NCI-H1694 (cell line): ENCODE measurements at regions not wholly inside any gene's neighbourhood (a gene's known extent, or its start where the extent isn't known, plus 50 kb on each side); places are given as distances from the start of the nearest gene placed in this dataset.

Experiments used
- DNase-seq: peaks from one replicate; lab custom pipeline; 2025; lab: John Stamatoyannopoulos, UW

DNA sequence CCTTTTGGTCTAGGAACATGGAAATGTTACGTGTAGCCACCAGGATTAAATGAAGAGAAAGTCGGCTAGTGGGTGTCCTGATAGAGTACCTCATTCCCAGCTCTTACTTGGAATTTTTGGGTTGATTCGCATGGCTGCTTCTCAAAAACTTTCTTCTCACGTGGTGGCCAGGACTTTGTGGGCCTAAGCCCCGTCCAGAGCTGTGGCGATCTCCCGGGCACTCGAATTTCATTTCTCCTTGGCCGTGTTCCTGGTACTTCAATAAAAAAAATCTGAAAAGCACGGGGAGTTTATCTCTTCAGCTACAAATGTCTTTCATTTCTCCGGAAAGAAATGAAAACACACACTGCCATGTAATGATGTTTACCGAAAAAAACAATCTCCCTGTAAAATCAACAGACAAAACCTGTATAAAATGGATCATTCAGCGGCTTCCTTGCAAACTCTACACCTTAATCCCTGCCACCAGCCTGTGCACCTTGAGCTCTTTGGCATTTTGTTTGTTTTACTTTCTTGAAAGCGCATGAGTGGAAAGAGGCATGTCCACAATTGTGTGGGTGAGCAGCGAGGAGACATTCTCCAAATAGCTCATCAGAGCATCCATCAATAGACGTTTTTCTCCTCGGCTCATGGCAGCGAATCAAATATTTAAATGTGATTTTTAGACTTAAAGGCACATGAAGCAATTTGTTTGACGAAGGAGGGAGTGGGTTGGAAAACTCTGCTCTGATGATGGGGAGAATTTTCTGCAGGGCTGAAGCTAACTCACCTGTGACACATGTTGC, 173.1 kb downstream of the TFAP2C start:
- no peak for DNase-seq

DNA sequence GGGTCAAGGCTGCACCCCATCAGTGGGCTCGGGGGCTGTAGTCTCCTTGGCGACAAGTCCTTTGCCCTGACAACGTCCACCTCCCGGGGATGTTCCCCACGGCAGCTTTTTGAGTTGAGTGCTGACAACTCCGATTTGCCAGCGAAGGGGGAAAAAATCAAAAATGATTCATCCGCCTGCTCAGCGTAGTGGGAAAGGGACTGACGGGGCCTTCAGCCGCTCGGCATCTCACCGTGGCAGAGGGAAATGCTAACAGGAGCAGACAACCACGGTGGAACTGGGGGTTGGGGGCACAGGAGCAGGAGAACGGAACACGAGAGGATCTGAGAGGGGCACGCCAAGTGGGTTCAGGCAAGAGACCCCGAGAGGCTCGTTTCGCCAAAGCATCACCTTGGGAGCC, 173.7 kb downstream of the TFAP2C start:
- no peak for DNase-seq

DNA sequence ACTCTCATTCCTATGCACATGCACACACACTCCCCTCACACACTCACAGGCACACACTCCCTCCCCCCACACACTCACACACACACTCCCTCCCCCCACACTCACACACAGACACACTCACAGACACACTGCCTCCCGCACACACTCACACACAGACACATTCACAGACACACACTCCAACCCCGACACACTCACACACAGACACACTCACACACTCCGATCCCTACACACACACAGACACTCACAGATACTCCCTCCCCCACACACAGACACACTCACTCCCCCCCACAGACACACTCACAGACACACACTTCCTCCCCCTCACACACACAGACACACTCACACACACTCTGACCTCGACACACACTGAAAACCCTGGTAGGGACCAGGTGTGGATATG, 176.2 kb downstream of the TFAP2C start:
- no peak for DNase-seq

DNA sequence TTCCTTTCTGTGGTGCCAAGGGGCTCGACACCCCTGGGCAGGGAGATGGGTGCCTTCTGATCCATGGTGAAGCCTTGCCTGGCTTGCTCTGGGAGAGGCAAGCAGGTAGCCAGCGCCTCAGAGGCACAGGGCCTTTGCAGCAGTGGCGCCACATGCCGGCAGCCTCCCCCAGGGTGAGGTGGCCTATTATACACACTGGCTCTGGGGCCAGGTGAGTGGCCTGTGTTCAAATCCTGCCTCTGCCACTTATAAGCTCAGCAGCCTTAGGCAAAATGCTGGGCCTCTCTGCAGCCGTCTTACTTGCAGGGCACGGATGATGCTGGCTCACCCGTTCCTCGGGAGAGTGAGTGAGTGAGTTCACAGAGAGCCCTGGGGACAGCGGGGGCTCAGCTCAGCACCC, 176.9 kb downstream of the TFAP2C start:
- no peak for DNase-seq

DNA sequence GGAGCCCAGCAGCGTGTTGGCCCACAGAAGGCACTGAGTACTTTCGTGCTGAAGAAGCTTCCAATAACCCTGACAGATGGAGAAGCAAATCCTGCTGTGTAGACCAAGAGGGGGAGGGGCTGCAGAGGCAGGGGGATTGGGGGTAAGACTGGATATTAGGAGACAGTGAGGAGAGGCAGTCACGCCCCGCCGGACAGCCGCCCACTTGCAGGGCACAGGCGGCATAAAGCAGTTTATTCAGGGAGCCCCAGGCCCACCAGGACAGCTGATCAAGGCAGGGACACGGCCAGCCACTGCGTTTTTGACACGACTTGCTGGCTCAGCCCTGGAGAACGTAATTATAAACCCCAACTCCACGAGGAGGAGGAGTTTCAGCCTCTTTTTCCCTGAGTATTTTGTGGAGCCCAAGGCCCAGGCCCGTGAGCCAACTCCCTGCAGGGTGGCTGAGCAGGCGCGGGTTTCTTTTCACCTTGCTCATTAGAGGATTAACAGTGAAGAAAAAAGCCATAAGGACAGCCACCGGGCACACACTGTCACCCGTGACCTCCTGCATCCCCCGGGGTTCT, 177.9 kb downstream of the TFAP2C start:
- DNase-seq, result no peak

DNA sequence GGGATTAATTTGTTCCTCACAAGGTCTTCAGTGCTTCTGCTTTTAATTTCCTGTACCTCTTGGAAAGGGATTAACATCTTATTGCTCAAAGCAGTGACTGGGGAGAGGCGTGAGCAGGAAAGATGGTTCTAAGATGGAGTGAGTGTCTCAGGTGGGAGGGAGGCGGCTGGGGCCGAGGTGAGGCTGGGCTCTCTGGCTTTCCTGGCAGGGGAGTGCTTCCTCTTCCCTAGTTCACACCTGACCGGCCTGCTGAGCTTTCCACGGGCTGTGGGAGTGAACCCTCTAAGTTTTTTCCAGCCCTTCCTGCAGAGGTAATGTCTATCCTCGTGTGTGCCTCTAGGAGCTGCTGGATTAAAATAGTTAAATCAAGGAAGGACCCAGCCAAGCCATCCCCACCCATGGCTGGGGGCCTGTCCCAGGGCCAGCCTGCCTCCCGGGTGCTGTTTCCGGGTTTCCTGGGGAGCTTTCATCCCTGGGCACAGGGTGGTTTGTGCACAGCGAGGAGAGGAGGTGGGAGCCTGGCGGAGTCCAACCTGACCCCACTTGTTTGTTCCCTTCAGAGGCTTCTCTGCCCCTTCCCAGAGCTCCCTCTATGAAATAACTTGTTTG, 179.1 kb downstream of the TFAP2C start:
- no peak for DNase-seq

DNA sequence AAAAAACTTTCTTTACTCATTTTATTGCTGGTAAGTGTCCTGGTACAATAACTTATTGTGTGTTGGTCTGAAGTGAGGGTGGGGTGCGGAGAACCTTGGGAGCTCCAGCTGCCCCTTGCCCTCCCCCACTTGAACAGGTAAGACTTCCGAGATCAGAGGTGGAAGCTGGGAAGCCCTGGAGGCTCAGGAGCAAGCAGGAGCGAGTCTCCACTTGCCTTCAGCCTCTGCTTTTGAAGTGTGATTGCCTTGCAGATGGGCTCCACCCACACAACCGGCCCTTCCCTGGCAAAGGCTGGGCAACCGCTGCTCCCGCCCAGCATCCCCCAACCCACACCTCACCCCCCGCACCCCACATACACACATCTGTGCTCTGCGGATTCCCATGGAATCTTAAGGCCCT, 179.6 kb downstream of the TFAP2C start:
- no peak for DNase-seq

DNA sequence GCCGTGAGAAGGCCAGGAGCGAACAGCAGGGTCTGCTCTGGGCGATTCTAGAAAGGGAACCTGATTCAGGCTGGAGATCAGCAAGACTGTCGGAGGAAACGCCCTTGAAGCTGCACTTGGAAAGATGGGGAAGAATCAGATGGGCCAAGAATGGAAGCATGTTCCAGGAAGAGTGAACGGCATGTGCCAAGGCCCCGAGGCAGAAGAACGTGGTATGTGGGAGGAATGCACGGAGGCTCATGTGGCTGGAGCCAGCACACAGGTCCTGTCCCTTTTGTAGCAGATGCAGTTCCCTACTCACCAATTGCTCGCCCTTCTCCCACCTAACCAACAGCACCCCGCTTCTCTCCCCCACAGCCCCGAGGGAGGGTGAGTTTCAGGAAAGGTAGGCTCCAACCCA, 180.6 kb downstream of the TFAP2C start:
- DNase-seq, result no peak

DNA sequence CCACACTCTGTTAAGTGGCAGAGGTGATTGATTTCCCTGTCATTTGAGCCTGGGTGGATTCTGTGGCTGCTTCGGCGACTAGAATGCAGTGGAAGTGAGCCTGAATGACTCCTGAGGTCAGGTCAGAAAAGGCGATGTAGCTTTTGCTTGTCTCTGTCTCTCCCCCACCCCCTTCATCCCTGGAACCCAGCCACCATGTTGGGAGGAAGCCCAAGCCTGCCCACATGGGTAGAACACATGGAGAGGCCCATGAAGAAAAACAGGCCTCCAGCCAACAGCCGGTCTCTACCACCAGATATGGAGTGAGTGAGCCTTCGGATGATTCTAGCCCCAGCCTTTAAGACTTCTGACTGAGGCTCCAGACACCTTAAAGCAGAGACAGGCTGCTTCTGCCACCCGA, 181.0 kb downstream of the TFAP2C start:
- DNase-seq, result no peak

DNA sequence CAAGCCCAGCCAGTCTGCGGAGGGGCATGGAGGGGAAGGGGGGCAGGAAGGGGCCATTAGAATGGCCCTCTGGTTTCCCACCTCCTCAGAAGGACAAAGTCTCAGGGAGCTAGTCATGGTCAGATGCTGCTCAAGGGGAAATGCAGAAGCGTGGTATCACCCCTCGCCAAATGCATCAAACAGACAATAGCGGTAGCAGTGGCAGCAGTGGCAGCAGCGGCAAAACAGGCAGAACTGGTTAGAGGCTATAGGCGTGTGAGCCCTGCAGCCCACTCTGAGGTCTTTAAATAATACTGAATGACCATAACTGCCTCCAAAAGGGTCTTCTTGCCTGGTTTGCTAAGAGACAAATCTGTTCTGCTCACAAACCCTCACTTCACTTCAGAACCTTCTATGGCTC, 186.7 kb downstream of the TFAP2C start:
- DNase-seq, result no peak

DNA sequence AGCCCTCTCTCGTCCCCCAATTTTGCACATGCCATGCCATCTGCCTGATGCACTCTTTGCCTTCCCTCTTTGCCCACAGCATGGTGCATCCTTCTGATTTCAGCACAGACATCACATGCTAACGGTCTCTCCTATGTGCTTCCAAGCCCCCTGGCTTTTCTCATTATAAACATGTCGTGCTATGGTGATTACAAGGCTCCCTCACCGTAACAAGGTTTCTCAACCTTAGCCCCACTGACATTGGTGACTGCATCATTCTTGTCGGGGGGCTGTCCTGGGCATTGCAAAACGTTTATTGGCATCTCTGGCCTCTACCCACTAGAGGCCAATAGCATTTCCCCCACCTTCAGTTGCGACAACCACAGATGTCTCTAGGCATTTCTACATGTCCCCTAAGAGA, 187.2 kb downstream of the TFAP2C start:
- DNase-seq, result no peak

DNA sequence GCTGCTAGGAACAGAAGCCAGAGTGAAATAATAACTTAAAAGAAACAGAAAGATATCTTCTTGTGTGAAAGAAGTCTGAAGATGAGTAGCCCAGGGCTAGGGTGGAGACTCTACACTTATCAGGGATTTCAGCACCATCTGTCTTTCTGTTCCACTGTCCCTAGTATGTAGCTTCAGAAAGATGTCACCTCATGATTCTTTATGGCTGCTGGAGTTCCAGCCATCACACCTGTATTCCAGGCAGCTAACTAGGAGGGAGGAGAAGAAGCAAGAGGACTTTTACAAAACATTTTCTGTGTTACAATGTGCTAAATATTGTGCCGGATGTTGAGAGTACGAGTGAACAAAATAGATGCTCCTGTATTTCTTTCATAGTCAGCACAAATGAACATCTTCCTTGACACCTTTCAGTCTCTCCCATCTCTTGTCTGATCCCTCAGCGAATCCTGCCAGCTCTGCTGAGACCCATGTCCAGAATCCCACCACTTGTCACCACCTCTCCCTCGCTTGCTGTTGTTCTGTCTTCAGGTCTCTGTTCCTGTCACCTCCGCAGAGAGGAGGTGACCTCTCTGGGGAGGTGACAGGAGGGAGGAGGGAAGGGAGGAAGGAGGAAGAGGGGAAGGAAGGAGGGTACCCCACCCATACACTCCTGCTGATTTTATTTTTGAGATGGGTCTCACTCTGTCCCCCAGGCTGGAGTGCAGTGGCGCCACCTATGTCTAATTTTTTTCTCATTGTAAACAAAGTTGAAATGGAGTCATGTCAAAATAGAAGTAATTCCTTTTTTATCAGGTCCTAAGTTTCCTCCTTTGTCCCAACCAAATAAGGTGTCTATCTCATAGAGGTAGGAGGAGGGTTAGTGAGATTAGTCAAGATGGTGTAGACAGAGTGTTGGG, 188.9 kb downstream of the TFAP2C start:
- no peak for DNase-seq

DNA sequence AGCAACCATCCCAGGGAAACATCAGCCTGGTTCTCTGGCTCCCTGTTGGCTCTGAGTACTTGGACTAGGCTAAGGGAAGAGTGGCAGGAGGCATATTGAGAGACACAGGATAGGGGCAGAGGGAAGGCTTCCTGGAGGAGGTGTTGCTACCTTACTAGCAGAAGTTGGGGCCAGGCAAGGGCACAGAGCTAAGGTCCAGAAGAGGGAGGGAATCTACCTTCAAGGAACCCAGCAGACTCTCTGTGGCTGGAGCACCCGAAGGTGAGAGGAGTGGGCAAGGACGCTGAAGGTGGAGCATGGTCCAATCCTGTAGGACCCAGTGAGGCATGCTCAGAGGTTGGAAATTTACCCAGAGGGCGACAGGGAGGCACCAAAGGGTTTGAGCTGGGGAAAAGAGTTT, 191.9 kb downstream of the TFAP2C start:
- DNase-seq, result no peak

DNA sequence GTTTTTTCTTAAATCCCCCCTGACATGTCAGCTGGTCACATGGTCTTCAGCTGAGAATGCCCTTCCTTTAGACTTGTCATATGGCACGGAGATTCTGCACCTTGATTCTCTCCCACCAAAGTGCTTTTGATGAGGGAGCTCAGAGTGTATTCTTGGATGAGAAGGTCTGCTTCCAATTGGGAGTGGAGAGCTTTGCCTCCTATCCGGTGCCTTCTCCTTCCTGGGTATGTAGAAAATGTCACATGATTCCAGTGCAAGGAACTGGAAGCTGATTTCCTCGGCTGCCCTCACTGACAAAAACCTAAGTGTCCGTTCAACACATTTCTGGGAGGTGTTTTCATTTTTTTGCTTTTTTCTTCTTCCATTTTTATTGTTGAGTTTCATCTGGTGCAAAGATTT, 197.2 kb downstream of the TFAP2C start:
- no peak for DNase-seq

DNA sequence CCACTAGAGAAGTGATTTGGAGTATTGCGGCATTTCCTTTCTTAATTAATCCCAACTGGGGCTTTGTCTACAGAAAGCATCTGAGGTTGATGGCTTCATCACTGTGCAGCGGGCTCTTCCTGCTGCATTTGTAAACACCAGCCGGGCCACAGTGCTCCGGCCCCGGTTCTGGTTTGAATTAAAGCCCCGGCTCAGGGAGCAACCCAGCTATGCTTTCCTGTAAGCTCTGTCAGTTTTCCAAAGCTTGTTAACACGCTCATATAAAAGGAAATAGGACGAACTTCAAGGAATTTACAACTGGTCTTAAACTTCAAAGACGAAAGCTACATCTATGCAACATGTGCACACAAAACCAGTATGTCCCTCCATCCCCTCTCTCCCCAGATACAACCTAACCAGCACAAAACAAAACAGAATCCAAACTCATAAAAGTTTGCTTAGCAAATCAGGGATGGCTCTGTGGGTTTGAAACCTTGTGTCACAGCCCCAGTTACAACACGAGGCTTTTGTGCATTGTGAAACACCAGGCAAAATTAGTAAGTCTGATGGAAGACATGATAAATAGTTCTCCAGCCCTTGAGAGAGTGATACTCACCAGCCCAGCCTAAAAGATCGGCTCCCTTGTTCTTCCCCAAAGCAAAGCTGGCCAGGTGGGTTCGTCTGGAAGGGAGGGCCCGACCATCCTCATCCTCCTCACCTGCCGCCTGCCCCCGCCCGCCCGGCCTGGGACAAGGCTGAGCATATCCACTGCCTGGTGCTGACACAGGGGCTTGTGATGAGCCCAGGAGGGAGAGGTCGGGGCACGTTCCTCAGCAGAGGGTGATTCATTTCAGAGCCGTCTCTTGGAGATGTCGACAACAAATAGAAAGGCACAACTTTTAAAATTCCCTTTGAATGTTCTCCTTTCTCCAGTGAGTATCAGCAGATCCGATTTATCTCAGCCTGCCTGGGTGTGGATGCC, 197.9 kb downstream of the TFAP2C start:
- no peak for DNase-seq

DNA sequence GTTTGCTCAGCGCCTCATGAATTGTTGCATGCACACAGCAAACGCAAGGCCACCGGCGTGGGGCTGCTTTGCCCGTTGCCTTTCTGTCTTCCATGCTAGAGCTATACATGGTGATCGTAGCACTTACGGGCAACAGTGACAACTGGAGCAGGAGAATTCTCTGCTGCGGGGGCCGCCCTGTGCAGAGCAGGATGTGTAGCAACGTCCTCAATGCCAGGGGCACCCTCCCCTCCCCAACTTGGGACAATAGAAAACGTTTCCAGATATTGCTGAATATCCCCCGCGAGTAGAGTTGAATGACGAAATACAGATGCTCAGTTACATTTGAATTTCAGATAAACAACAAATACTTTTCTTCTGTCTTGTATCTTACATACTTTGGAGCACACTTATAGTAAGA, 198.7 kb downstream of the TFAP2C start:
- DNase-seq, result no peak

DNA sequence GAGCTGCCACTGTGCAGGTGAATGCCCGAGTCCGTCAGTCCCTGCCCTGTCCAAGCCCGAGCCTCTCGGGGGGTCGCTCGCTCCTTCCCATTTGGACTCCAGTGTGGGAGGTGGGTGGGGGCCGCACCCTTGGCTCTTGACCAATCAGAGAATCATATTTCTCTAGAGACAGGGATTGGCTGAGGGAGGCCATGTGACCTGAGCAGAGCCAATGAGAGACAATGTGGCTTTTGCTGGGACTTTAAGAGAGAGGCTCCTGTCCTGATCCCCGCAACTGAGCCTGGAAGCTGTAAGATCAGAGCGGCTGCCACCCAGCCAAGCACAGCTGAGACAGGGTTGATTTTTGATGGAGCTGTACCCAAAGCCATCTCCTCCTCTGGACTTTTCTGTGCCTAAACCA, 199.3 kb downstream of the TFAP2C start:
- no peak for DNase-seq

DNA sequence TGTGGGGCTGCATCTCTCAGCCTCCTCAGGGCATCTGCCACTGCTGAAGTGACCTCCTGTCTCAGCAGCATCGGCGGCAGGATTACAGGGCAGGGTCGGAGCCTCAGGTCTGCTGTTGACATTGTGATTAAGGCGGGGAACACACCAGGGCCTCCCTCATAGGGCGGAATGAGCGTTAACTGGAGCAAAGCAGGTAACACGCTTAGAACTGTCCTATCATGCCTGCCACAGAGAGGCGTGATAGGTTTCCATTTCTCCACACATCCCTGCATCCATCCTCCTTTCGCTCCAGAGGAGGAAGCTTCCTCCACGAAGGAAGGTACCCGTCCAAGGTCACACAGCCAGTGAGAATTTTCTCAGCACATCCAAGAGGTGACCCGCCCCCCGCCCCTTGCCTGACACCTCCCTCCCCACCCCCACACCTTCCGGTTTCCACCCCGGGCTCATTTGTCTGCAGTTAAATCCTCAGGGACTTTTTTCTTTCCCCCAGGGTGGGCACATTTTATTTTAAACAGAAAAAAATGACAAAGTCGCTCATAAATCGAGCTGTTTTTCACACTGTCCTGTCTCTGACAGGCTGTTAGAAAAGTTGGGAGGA, 200.8 kb downstream of the TFAP2C start:
- no peak for DNase-seq

DNA sequence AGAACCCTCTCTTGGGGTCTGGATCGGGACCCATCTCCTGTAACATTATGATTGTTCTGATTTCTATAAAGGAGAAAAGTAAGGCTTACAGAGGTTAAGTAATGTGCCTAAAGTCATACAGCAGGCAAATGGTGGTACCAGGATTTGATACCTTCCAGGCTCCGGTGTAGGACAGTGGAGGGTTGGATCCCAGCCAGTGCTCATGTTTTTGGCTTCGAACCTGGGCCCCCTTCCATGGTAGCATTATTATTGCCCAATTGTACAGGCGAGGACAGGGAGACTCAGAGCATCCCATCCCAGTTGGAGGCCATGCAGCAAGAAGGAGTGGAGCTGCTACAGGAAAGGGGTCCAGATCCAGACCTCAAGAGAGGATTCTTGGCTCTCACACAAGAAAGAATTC, 202.7 kb downstream of the TFAP2C start:
- no peak for DNase-seq

DNA sequence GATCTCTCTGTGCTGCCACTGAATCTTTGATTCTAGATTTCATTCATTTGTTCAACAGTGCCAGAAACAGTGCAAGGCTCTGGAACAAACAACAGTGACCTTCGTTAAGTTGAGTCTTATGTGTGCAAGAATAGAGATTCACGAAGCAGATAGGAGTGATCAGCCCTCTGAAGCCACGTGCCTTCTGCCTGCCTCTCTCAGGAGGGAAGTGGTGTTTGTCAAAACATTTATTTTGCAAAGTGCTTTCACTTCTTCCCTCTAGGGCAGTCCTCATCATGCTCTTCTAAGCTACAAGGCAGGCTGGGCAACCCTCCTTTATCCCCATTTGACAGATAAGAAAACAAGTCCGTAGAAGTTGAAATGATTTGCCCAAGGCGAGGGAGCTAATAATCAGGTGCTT, 204.3 kb downstream of the TFAP2C start:
- no peak for DNase-seq
